ENCODE measurements at regions not wholly inside any gene's neighbourhood (a gene's known extent, or its start where the extent isn't known, plus 50 kb on each side); places are given as distances from the start of the nearest gene placed in this dataset.
"Not testable (repeated sequence)": the region's sequence is repeated elsewhere in the genome, so short reads cannot be mapped to it uniquely, and the experiment has no call there.

GRCh38 chr11:38756537-38756936, 2158.5 kb upstream of the RAG2 start:
- H3K27ac Mint-ChIP-seq (ENCODE audit: unreplicated experiment) = no peak overlapping the region
- no peaks in the 10 kb centered on the region for H3K36me3 Mint-ChIP-seq (ENCODE audit: unreplicated experiment)
- DNase-seq (ENCODE audit: extremely low spot score, unreplicated experiment) = no peak
- TF ChIP-seq CTCF (IDR thresholded peaks at IDR 0.05) = no peak
- no peaks in the 10 kb centered on the region for H3K9me3 Mint-ChIP-seq (ENCODE audit: unreplicated experiment)
- H3K4me1 Mint-ChIP-seq (ENCODE audit: unreplicated experiment) = peaks cover 12% of the 10 kb centered on the region
- no peak overlapping the region for H3K4me3 Mint-ChIP-seq (ENCODE audit: unreplicated experiment)
- no peaks in the 10 kb centered on the region for H3K27me3 Mint-ChIP-seq (ENCODE audit: unreplicated experiment)

- Mint-ChIP-seq H3K27ac (ENCODE audit: unreplicated experiment) (no peak overlapping the region), H3K4me3 (ENCODE audit: unreplicated experiment) (no peak overlapping the region), H3K4me1 (ENCODE audit: unreplicated experiment) (peaks cover 2% of the 10 kb centered on the region), H3K36me3 (ENCODE audit: unreplicated experiment) (no peaks in the 10 kb centered on the region), H3K27me3 (ENCODE audit: unreplicated experiment) (no peaks in the 10 kb centered on the region), H3K9me3 (ENCODE audit: unreplicated experiment) (no peaks in the 10 kb centered on the region)
- DNase-seq (ENCODE audit: extremely low spot score, unreplicated experiment) = no peak
- TF ChIP-seq CTCF (IDR thresholded peaks at IDR 0.05) = no peak
Observed at GRCh38 chr11:38751421-38751820, 2153.4 kb upstream of the RAG2 start.

GRCh38 chr11:38746516-38746915, 2148.5 kb upstream of the RAG2 start:
- not testable (repeated sequence) for H3K4me1 Mint-ChIP-seq (ENCODE audit: unreplicated experiment); H3K36me3 Mint-ChIP-seq (ENCODE audit: unreplicated experiment); H3K27me3 Mint-ChIP-seq (ENCODE audit: unreplicated experiment); H3K9me3 Mint-ChIP-seq (ENCODE audit: unreplicated experiment); DNase-seq (ENCODE audit: extremely low spot score, unreplicated experiment); H3K27ac Mint-ChIP-seq (ENCODE audit: unreplicated experiment); H3K4me3 Mint-ChIP-seq (ENCODE audit: unreplicated experiment)

- Mint-ChIP-seq H3K36me3 (ENCODE audit: unreplicated experiment) (no peaks in the 10 kb centered on the region), H3K27me3 (ENCODE audit: unreplicated experiment) (no peaks in the 10 kb centered on the region), H3K4me3 (ENCODE audit: unreplicated experiment) (no peak overlapping the region), H3K4me1 (ENCODE audit: unreplicated experiment) (peaks cover 9% of the 10 kb centered on the region), H3K27ac (ENCODE audit: unreplicated experiment) (no peak overlapping the region), H3K9me3 (ENCODE audit: unreplicated experiment) (peaks cover 10% of the 10 kb centered on the region)
- no peak for DNase-seq (ENCODE audit: extremely low spot score, unreplicated experiment)
- TF ChIP-seq CTCF (IDR thresholded peaks at IDR 0.05) = no peak
Observed at GRCh38 chr11:38723361-38723760, 2125.3 kb upstream of the RAG2 start.

- no peaks in the 10 kb centered on the region for H3K27me3 Mint-ChIP-seq (ENCODE audit: unreplicated experiment)
- TF ChIP-seq CTCF (IDR thresholded peaks at IDR 0.05) = no peak
- DNase-seq (ENCODE audit: extremely low spot score, unreplicated experiment) = no peak
- H3K27ac Mint-ChIP-seq (ENCODE audit: unreplicated experiment) = no peak overlapping the region
- H3K4me3 Mint-ChIP-seq (ENCODE audit: unreplicated experiment) = no peak overlapping the region
- peaks cover 9% of the 10 kb centered on the region for H3K4me1 Mint-ChIP-seq (ENCODE audit: unreplicated experiment)
- H3K36me3 Mint-ChIP-seq (ENCODE audit: unreplicated experiment) = no peaks in the 10 kb centered on the region
- H3K9me3 Mint-ChIP-seq (ENCODE audit: unreplicated experiment) = peaks cover 8% of the 10 kb centered on the region
Observed at GRCh38 chr11:38721586-38722315, 2123.7 kb upstream of the RAG2 start.

All from osteocyte (in vitro differentiated cells).